Prostate gland (tissue), 2 donors: ENCODE measurements at regions not wholly inside any gene's neighbourhood (a gene's known extent, or its start where the extent isn't known, plus 50 kb on each side); places are given as distances from the start of the nearest gene placed in this dataset.

Source experiments
- POLR2A ChIP-seq: fragments of 450-650 bp; IDR thresholded peaks from one replicate; pipeline ENCODE4 v1.6.1; 2016; ENCODE audit warnings: antibody characterized with exemption, mild to moderate bottlenecking
- TF ChIP-seq, protein P1 (sequence below), 4 experiments: fragments of 200-600 bp in 2 of 4; fragments of 450-650 bp in 2 of 4; sonication (generic) in 2 of 4; IDR thresholded peaks; 1 replicate in 3 of 4; 2 replicates in 1 of 4; pipeline ENCODE4 v1.5.1; 2016 to 2019; ENCODE audit warnings: antibody characterized with exemption in 4 of 4, mild to moderate bottlenecking in 2 of 4, moderate library complexity in 2 of 4

DNA sequence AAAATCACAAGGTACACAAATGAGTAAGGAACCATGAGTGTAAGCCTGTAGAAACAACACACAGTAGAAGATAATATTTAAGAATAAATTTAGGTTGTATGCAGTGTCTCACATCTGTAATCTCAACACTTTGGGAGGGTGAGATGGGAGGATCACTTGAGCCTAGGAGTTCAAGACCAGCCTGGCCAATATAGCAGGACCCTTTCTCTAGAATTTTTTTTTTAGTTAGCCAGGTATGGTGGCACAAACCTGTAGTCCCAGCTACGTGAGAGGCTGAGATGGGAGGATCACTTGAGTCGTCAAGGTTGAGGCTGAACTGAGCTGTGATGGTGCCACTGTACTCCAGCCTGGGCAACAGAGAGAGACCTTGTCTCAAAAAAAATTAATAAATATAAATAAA, 401.2 kb upstream of the RORB start:
- TF ChIP-seq, protein P1, sequence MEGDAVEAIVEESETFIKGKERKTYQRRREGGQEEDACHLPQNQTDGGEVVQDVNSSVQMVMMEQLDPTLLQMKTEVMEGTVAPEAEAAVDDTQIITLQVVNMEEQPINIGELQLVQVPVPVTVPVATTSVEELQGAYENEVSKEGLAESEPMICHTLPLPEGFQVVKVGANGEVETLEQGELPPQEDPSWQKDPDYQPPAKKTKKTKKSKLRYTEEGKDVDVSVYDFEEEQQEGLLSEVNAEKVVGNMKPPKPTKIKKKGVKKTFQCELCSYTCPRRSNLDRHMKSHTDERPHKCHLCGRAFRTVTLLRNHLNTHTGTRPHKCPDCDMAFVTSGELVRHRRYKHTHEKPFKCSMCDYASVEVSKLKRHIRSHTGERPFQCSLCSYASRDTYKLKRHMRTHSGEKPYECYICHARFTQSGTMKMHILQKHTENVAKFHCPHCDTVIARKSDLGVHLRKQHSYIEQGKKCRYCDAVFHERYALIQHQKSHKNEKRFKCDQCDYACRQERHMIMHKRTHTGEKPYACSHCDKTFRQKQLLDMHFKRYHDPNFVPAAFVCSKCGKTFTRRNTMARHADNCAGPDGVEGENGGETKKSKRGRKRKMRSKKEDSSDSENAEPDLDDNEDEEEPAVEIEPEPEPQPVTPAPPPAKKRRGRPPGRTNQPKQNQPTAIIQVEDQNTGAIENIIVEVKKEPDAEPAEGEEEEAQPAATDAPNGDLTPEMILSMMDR (IDR thresholded peaks at IDR 0.05): no peak
- TF ChIP-seq POLR2A: no peak
